Stimulated activated CD4-positive, alpha-beta T cell treated with anti-CD3 and anti-CD28 coated beads, Interleukin-2, amount 100 ng/mL, for 4 hours (primary cell): ENCODE measurements at regions not wholly inside any gene's neighbourhood (a gene's known extent, or its start where the extent isn't known, plus 50 kb on each side); places are given as distances from the start of the nearest gene placed in this dataset.

Experiments used
- DNase-seq: peaks from one replicate; pipeline ENCODE4 v3.0.0-alpha.2; 2020; ENCODE audit warnings: low read depth

GRCh38 chr4:182143822-182144625, 99.2 kb upstream of the TENM3 start:
- no peak for DNase-seq

- no peak for DNase-seq
Observed at GRCh38 chr4:182144626-182145333, 98.4 kb upstream of the TENM3 start.

- DNase-seq: no peak
Observed at GRCh38 chr4:182145334-182145905, 97.8 kb upstream of the TENM3 start.

- DNase-seq: no peak
Observed at GRCh38 chr4:182147391-182147790, 95.8 kb upstream of the TENM3 start.

- no peak for DNase-seq
Observed at GRCh38 chr4:182150645-182151044, 92.6 kb upstream of the TENM3 start.

- no peak for DNase-seq
Observed at GRCh38 chr4:182155806-182156205, 87.4 kb upstream of the TENM3 start.

GRCh38 chr4:182163180-182163579, 80.0 kb upstream of the TENM3 start:
- no peak for DNase-seq

GRCh38 chr4:182169572-182169971, 73.6 kb upstream of the TENM3 start:
- DNase-seq: no peak

GRCh38 chr4:182169987-182170386, 73.2 kb upstream of the TENM3 start:
- DNase-seq: no peak

- no peak for DNase-seq
Observed at GRCh38 chr4:182170417-182170935, 72.7 kb upstream of the TENM3 start.

- DNase-seq: no peak
Observed at GRCh38 chr4:182174979-182175378, 68.2 kb upstream of the TENM3 start.

GRCh38 chr4:182175788-182176519, 67.2 kb upstream of the TENM3 start:
- no peak for DNase-seq

- no peak for DNase-seq
Observed at GRCh38 chr4:182177166-182177565, 66.0 kb upstream of the TENM3 start.

GRCh38 chr4:182179105-182179504, 64.1 kb upstream of the TENM3 start:
- DNase-seq: no peak

- no peak for DNase-seq
Observed at GRCh38 chr4:182179751-182180150, 63.5 kb upstream of the TENM3 start.

GRCh38 chr4:182185491-182185890, 57.7 kb upstream of the TENM3 start:
- DNase-seq: no peak

GRCh38 chr4:182187674-182188073, 55.5 kb upstream of the TENM3 start:
- DNase-seq: no peak

GRCh38 chr4:182188622-182189021, 54.6 kb upstream of the TENM3 start:
- DNase-seq: no peak

GRCh38 chr4:182189103-182189878, 53.9 kb upstream of the TENM3 start:
- DNase-seq: no peak

GRCh38 chr4:182190306-182190705, 52.9 kb upstream of the TENM3 start:
- DNase-seq: no peak

GRCh38 chr4:182192511-182193181, 50.6 kb upstream of the TENM3 start:
- DNase-seq: no peak
